Mucosa of descending colon (tissue), 3 donors: ENCODE measurements at regions not wholly inside any gene's neighbourhood (a gene's known extent, or its start where the extent isn't known, plus 50 kb on each side); places are given as distances from the start of the nearest gene placed in this dataset.
A peak's percentile ranks its signal among the peaks of the same experiment; 100 is the strongest.

Experiments used
- ATAC-seq: fragments of 200-7000 bp; cut with Tn5 transposase; one replicate; pipeline ENCODE4 v1.9.1; 2020; ENCODE audit warnings: mild to moderate bottlenecking, moderate library complexity
- DNase-seq, 3 donors: peaks; one replicate each; pipeline ENCODE4 v3.0.0-alpha.2; 2020
- H3K36me3 ChIP-seq: fragments of 200-600 bp; one replicate; pipeline ENCODE4 v1.8.0; 2021; ENCODE audit warnings: low read depth, mild to moderate bottlenecking
- H3K4me1 ChIP-seq: fragments of 200-600 bp; one replicate; pipeline ENCODE4 v1.8.0; 2021; ENCODE audit warnings: low read depth, mild to moderate bottlenecking
- H3K4me3 ChIP-seq: fragments of 200-600 bp; one replicate; pipeline ENCODE4 v1.8.0; 2021; ENCODE audit warnings: mild to moderate bottlenecking
- H3K9me3 ChIP-seq: fragments of 200-600 bp; one replicate; pipeline ENCODE4 v1.8.0; 2021; ENCODE audit warnings: mild to moderate bottlenecking
- CTCF ChIP-seq: fragments of 200-600 bp; IDR thresholded peaks from one replicate; pipeline ENCODE4 v1.8.0; 2022; ENCODE audit warnings: antibody characterized with exemption, mild to moderate bottlenecking
- intact Hi-C, 2 donors: fragments of 100-400 bp; cut with DNase I in 1 of 2; cut with micrococcal nuclease in 1 of 2; formaldehyde crosslinking; loops; one replicate each; pipeline versions ENCODE4 v1.11.0 to v1.11.1; 2022; cut with DNase I, micrococcal nuclease
- donor health status: DM: no; HTN: no; CAD: no; lungs with moderate emphysema.
- donor health status: DM: no; HTN: no; CAD: no.
- donor health status: DM: no; HTN: yes; CAD: no.

DNA sequence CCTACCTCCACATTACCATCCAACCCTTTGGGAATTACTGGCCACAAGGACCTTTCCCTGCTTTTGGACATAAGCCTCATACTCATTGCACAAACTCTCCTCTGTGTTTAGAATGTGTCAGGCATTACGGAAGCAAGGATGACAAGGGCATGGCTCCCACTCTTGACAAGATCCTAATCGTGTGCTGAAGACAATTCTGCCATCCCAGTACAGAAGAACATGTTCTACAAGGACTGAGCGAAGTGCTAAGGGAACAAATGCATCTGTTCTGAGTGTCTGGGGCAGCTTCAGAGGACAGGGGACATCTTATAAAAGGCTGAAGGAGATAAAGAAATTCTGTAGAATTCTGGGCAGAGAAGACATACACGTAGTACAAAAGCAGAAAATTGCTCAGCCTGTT, 378.5 kb upstream of the CAMK1G start:
- no peak for ATAC-seq
- no peaks in the 10 kb centered on the region for H3K9me3 ChIP-seq
- no peak for TF ChIP-seq CTCF
- peaks cover 11% of the 10 kb centered on the region for H3K4me1 ChIP-seq
- DNase-seq = no peak
- no peak overlapping the region for H3K4me3 ChIP-seq
- intact Hi-C loops = loop anchor here in 1 of 2 donors (5.0 kb wide), 1 partner anchor 553 kb away; no protein-coding TSS in a partner anchor
- H3K36me3 ChIP-seq = no peaks in the 10 kb centered on the region

DNA sequence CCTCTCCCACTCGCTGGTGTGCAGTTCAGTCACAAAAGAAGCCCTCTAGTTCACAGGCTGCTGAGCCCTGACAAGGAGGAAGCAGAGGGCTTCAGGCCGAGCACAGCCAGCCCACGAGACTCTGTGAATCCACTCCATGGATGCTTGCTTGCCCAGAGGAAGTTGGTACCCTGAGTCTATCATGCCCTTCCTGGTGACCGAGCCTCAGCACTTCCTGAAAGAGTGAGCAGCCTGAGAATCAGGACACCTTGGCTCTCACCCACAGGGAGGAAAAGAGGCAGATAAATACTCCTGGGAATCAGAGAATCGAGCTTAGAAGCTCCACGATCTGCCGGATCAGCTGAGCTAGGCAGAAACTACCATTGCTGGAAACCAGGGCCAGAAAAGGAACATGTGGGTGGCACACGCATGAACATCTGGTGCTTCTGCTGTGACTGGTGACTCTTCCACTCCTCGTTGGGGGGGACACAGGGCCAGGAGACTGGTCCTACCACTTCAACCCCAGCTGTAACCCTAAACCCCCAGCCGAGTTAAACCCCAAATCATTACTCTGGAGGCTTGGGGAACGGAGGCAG, 376.3 kb upstream of the CAMK1G start:
- H3K4me3 ChIP-seq = no peak overlapping the region
- no peak for DNase-seq
- peak; percentile 16 for ATAC-seq
- intact Hi-C loops = loop anchor here in 1 of 2 donors (5.0 kb wide), 1 partner anchor 555 kb away; no protein-coding TSS in a partner anchor
- H3K36me3 ChIP-seq = no peaks in the 10 kb centered on the region
- peaks cover 11% of the 10 kb centered on the region for H3K4me1 ChIP-seq
- no peak for TF ChIP-seq CTCF
- H3K9me3 ChIP-seq = no peaks in the 10 kb centered on the region

- H3K9me3 ChIP-seq = no peaks in the 10 kb centered on the region
- TF ChIP-seq CTCF = peak; percentile 34
- intact Hi-C loops = loop anchor here in 1 of 2 donors (5.0 kb wide), 1 partner anchor 555 kb away; no protein-coding TSS in a partner anchor
Measured at GRCh38 chr1:209207701-209208286, 375.7 kb upstream of the CAMK1G start.

DNA sequence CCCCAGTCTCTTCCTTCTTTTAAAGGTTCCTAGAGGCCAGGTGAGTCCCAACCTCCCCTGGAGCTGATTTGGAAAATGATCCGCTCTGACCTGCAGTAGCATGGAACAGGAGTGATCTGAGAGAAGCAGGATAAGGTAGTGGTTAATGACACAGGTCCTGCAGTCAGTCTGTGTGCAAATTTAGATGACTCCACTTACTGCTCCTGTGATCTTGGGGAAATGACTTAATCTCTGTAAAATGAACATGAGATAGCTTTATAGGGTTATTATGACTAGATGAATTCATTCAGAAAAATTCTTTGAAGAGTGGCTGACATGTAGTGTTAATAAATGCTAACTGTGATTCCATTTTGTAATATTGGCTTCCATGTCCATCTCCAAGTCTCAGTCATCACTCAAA, 374.9 kb upstream of the CAMK1G start:
- no peaks in the 10 kb centered on the region for H3K36me3 ChIP-seq
- no peak for ATAC-seq
- intact Hi-C loops = loop anchor here in 1 of 2 donors (5.0 kb wide), 1 partner anchor 556 kb away; no protein-coding TSS in a partner anchor
- no peak for TF ChIP-seq CTCF
- no peaks in the 10 kb centered on the region for H3K9me3 ChIP-seq
- no peak overlapping the region for H3K4me3 ChIP-seq
- peaks cover 6% of the 10 kb centered on the region for H3K4me1 ChIP-seq
- no peak for DNase-seq

More at GRCh38 chr1:209207701-209208286, 375.7 kb upstream of the CAMK1G start:
- ATAC-seq (peak; percentile 81), DNase-seq (peak; percentile 53 to 76 (median 73))
- Histone ChIP-seq H3K36me3 (no peaks in the 10 kb centered on the region), H3K4me1 (peaks cover 11% of the 10 kb centered on the region), H3K4me3 (no peak overlapping the region)

DNA sequence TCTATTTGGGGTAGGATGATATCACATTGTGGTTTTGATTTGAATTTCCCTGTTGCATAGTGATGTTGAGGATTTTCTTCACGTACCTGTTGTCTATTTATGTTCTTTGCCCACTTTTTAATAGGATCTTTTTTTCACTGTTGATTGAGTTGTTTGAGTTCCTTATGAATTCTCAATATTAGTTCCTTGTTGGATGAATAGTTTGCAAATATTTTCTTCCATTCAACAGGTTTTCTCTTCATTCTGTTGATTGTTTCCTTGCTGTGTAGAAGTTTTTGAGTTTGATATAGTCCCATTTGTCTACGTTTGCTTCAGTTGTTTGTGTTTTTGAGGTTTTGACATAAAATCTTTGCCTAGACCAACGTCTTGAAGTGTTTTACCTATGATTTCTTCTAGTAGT, 369.5 kb upstream of the CAMK1G start:
- intact Hi-C loops = no loop called here
- ATAC-seq (no peak), DNase-seq (no peak)
- no peak for TF ChIP-seq CTCF
- Histone ChIP-seq H3K9me3 (no peaks in the 10 kb centered on the region), H3K4me3 (no peak overlapping the region), H3K4me1 (no peaks in the 10 kb centered on the region), H3K36me3 (no peaks in the 10 kb centered on the region)
